Endodermal cell (in vitro differentiated cells): ENCODE measurements at regions not wholly inside any gene's neighbourhood (a gene's known extent, or its start where the extent isn't known, plus 50 kb on each side); places are given as distances from the start of the nearest gene placed in this dataset.

ENCODE experiments used
- DNase-seq: peaks from one replicate; pipeline ENCODE4 v3.0.0-alpha.2; 2017
- H3K27ac ChIP-seq: 2 replicates; pipeline ENCODE4 v1.5.1; 2013; ENCODE audit warnings: mild to moderate bottlenecking, low read depth, low read length, moderate library complexity
- H3K27me3 ChIP-seq: 2 replicates; pipeline ENCODE4 v1.6.1; 2013; ENCODE audit warnings: mild to moderate bottlenecking, low read length, moderate library complexity; ENCODE audit not compliant: insufficient read depth, control insufficient read depth, poor library complexity, severe bottlenecking
- H3K36me3 ChIP-seq: 2 replicates; pipeline ENCODE4 v1.7.0; 2013; ENCODE audit warnings: mild to moderate bottlenecking, low read length, moderate library complexity; ENCODE audit not compliant: control insufficient read depth, insufficient read depth
- H3K4me1 ChIP-seq: one replicate; pipeline ENCODE4 v1.7.0; 2013; ENCODE audit warnings: low read length; ENCODE audit not compliant: control insufficient read depth, insufficient read depth
- H3K4me3 ChIP-seq: 2 replicates; pipeline ENCODE4 v1.5.1; 2013; ENCODE audit warnings: mild to moderate bottlenecking, low read length, moderate library complexity
- H3K9ac ChIP-seq: 2 replicates; pipeline ENCODE4 v1.6.1; 2013; ENCODE audit warnings: mild to moderate bottlenecking, low read length, moderate library complexity; ENCODE audit not compliant: poor library complexity, severe bottlenecking; ENCODE audit errors: extremely low read depth
- H3K9me3 ChIP-seq: 2 replicates; pipeline ENCODE4 v1.6.1; 2013; ENCODE audit warnings: mild to moderate bottlenecking, low read length, moderate library complexity; ENCODE audit not compliant: control insufficient read depth
- H3K27ac Mint-ChIP-seq: 2 replicates; pipeline ENCODE4 v1.8.0; 2020; ENCODE audit warnings: mixed read lengths
- H3K27me3 Mint-ChIP-seq: 2 replicates; pipeline ENCODE4 v1.8.0; 2021; ENCODE audit warnings: mild to moderate bottlenecking, mixed read lengths; ENCODE audit not compliant: insufficient read depth
- H3K36me3 Mint-ChIP-seq: 2 replicates; pipeline ENCODE4 v1.8.0; 2020; ENCODE audit warnings: low read depth, mixed read lengths
- H3K4me1 Mint-ChIP-seq: 2 replicates; pipeline ENCODE4 v1.8.0; 2020; ENCODE audit warnings: mixed read lengths
- H3K4me3 Mint-ChIP-seq: 2 replicates; pipeline ENCODE4 v1.8.0; 2020; ENCODE audit warnings: mild to moderate bottlenecking, moderate library complexity, mixed read lengths
- H3K9me3 Mint-ChIP-seq: 2 replicates; pipeline ENCODE4 v1.8.0; 2020; ENCODE audit warnings: mild to moderate bottlenecking, mixed read lengths
- CTCF ChIP-seq: fragments of 200-600 bp; sonication (generic); conservative IDR thresholded peaks from 2 replicates; pipeline ENCODE4 v1.5.0; 2021; ENCODE audit warnings: antibody characterized with exemption, mild to moderate bottlenecking
- WGBS, 2 experiments: methylation state at CpG; one replicate each; pipeline versions ENCODE4 v1.1.5 to v1.1.7; 2013; ENCODE audit warnings: missing lambda C conversion rate in 2 of 2, mixed read lengths in 1 of 2; ENCODE audit not compliant: insufficient coverage in 1 of 2, insufficient read length in 1 of 2; 5-methylcytosine and 5-hydroxymethylcytosine counted together

GRCh38 chr13:90103099-90103784 is 1244.2 kb upstream of the MIR17HG start:
- no peaks in the 10 kb centered on the region for H3K4me1 Mint-ChIP-seq
- Histone ChIP-seq H3K9ac (no peak overlapping the region), H3K27ac (no peak overlapping the region), H3K36me3 (no peaks in the 10 kb centered on the region), H3K27me3 (no peaks in the 10 kb centered on the region), H3K9me3 (no peaks in the 10 kb centered on the region), H3K4me3 (no peak overlapping the region), H3K4me1 (no peaks in the 10 kb centered on the region)
- H3K9me3 Mint-ChIP-seq = no peaks in the 10 kb centered on the region
- no peak overlapping the region for H3K4me3 Mint-ChIP-seq
- H3K27me3 Mint-ChIP-seq = no peaks in the 10 kb centered on the region
- WGBS, 2 experiments = 69 to 100% methylated on average over 2 to 4 of the region's 4 CpGs
- no peak overlapping the region for H3K27ac Mint-ChIP-seq
- H3K36me3 Mint-ChIP-seq = no peaks in the 10 kb centered on the region
- DNase-seq = no peak
- no peak for TF ChIP-seq CTCF

GRCh38 chr13:90104764-90105163 is 1242.7 kb upstream of the MIR17HG start:
- no peak overlapping the region for H3K9ac ChIP-seq
- no peaks in the 10 kb centered on the region for H3K36me3 Mint-ChIP-seq
- no peak overlapping the region for H3K4me3 ChIP-seq
- H3K36me3 ChIP-seq = no peaks in the 10 kb centered on the region
- no peak overlapping the region for H3K27ac Mint-ChIP-seq
- no peak overlapping the region for H3K4me3 Mint-ChIP-seq
- H3K9me3 Mint-ChIP-seq = no peaks in the 10 kb centered on the region
- WGBS, 2 experiments = 86 to 91% methylated on average over 1 to 2 of the region's 2 CpGs
- no peaks in the 10 kb centered on the region for H3K9me3 ChIP-seq
- TF ChIP-seq CTCF = no peak
- no peak overlapping the region for H3K27ac ChIP-seq
- H3K4me1 ChIP-seq = no peaks in the 10 kb centered on the region
- no peaks in the 10 kb centered on the region for H3K27me3 ChIP-seq
- no peaks in the 10 kb centered on the region for H3K4me1 Mint-ChIP-seq
- peak; percentile 42 for DNase-seq
- no peaks in the 10 kb centered on the region for H3K27me3 Mint-ChIP-seq

GRCh38 chr13:90105276-90105675 is 1242.2 kb upstream of the MIR17HG start:
- Mint-ChIP-seq H3K27ac (no peak overlapping the region), H3K27me3 (no peaks in the 10 kb centered on the region), H3K9me3 (no peaks in the 10 kb centered on the region), H3K4me3 (no peak overlapping the region), H3K36me3 (no peaks in the 10 kb centered on the region), H3K4me1 (no peaks in the 10 kb centered on the region)
- DNase-seq = no peak
- Histone ChIP-seq H3K4me1 (no peaks in the 10 kb centered on the region), H3K27me3 (no peaks in the 10 kb centered on the region), H3K9ac (no peak overlapping the region), H3K36me3 (no peaks in the 10 kb centered on the region), H3K4me3 (no peak overlapping the region), H3K9me3 (no peaks in the 10 kb centered on the region), H3K27ac (no peak overlapping the region)
- no peak for TF ChIP-seq CTCF
